Natural killer cell (primary cell): ENCODE measurements at regions not wholly inside any gene's neighbourhood (a gene's known extent, or its start where the extent isn't known, plus 50 kb on each side); places are given as distances from the start of the nearest gene placed in this dataset.

Experiments used
- ATAC-seq, 3 donors: fragments of 150-1000 bp in 2 of 3; fragments of 200-7000 bp in 1 of 3; cut with Tn5 transposase; 1 replicate in 1 of 3; 2 replicates in 2 of 3; pipeline ENCODE4 v1.10.0; 2021; ENCODE audit warnings: mild to moderate bottlenecking in 2 of 3, moderate library complexity in 2 of 3
- DNase-seq, 2 donors: peaks; one replicate each; pipeline versions ENCODE4 v3.0.0 to v3.0.0-alpha.2; 2013 to 2021; ENCODE audit warnings: mixed read lengths in 1 of 2
- H3K27ac ChIP-seq: one replicate; pipeline ENCODE4 v1.5.1; 2013; ENCODE audit warnings: mild to moderate bottlenecking, low read length
- H3K27me3 ChIP-seq: one replicate; pipeline ENCODE4 v1.6.1; 2013; ENCODE audit warnings: low read length; ENCODE audit not compliant: control insufficient read depth, insufficient read depth
- H3K36me3 ChIP-seq: one replicate; pipeline ENCODE4 v1.6.1; 2013; ENCODE audit warnings: low read length; ENCODE audit not compliant: control insufficient read depth, insufficient read depth
- H3K4me1 ChIP-seq: one replicate; pipeline ENCODE4 v1.6.1; 2013; ENCODE audit warnings: low read length; ENCODE audit not compliant: control insufficient read depth, insufficient read depth
- H3K4me3 ChIP-seq: one replicate; pipeline ENCODE4 v1.5.1; 2013; ENCODE audit warnings: low read length
- H3K9me3 ChIP-seq: one replicate; pipeline ENCODE4 v1.6.1; 2013; ENCODE audit warnings: low read length; ENCODE audit not compliant: control insufficient read depth, insufficient read depth
- H3K27ac Mint-ChIP-seq, 2 donors: one replicate each; pipeline ENCODE4 v1.8.0; 2022; ENCODE audit warnings: mild to moderate bottlenecking in 2 of 2, mixed read lengths in 2 of 2, moderate library complexity in 1 of 2
- H3K27me3 Mint-ChIP-seq, 2 donors: one replicate each; pipeline ENCODE4 v1.8.0; 2022; ENCODE audit warnings: low read depth in 2 of 2, mixed read lengths in 2 of 2
- H3K36me3 Mint-ChIP-seq: one replicate; pipeline ENCODE4 v1.8.0; 2022; ENCODE audit warnings: mixed read lengths
- H3K4me1 Mint-ChIP-seq, 2 donors: one replicate each; pipeline ENCODE4 v1.8.0; 2022; ENCODE audit warnings: mixed read lengths in 2 of 2
- H3K4me3 Mint-ChIP-seq: one replicate; pipeline ENCODE4 v1.8.0; 2022; ENCODE audit warnings: mild to moderate bottlenecking, moderate library complexity, mixed read lengths
- H3K9me3 Mint-ChIP-seq, 2 donors: one replicate each; pipeline ENCODE4 v1.8.0; 2022; ENCODE audit warnings: mixed read lengths in 2 of 2
- WGBS: methylation state at CpG from one replicate; pipeline ENCODE4 v1.1.7; 2013; ENCODE audit warnings: missing lambda C conversion rate; ENCODE audit not compliant: insufficient coverage; 5-methylcytosine and 5-hydroxymethylcytosine counted together
- intact Hi-C: fragments of 100-400 bp; cut with micrococcal nuclease; formaldehyde crosslinking; loops from one replicate; pipeline ENCODE4 v1.14.2; 2022
- TF ChIP-seq, protein P1 (sequence below): fragments of 200-600 bp; IDR thresholded peaks from one replicate; pipeline ENCODE4 v1.8.0; 2022; ENCODE audit warnings: antibody characterized with exemption

DNA sequence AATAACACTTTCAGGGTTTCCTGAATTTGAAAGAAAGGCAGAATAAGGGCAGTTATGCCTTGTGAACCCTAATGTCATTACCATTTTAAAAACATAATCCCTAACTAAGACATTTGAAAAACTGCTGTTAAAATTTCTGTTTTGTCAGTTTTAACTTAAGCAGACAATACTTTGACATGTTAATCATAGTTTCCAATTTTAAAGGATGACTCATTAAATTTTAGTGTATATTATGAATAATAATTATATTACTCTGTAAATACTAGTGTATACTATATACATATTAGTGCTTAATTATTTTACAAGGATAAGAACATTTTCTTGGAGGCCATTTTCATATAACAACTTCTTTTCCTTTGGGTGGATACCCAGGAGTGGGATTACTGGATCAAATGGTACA is 553.1 kb upstream of the BCHE start:
- H3K9me3 ChIP-seq: no peaks in the 10 kb centered on the region
- no peak overlapping the region for H3K27ac ChIP-seq
- H3K4me1 ChIP-seq: no peaks in the 10 kb centered on the region
- H3K27me3 Mint-ChIP-seq: no peaks in the 10 kb centered on the region
- H3K4me1 Mint-ChIP-seq: no peaks in the 10 kb centered on the region
- ATAC-seq: no peak
- no peak for DNase-seq
- intact Hi-C loops: no loop called here
- H3K36me3 ChIP-seq: no peaks in the 10 kb centered on the region
- H3K36me3 Mint-ChIP-seq: peaks cover 6% of the 10 kb centered on the region
- no peak overlapping the region for H3K4me3 Mint-ChIP-seq
- no peak overlapping the region for H3K27ac Mint-ChIP-seq
- peaks cover 19 to 24% of the 10 kb centered on the region in 2 donors for H3K9me3 Mint-ChIP-seq
- H3K4me3 ChIP-seq: no peak overlapping the region
- TF ChIP-seq, protein P1, sequence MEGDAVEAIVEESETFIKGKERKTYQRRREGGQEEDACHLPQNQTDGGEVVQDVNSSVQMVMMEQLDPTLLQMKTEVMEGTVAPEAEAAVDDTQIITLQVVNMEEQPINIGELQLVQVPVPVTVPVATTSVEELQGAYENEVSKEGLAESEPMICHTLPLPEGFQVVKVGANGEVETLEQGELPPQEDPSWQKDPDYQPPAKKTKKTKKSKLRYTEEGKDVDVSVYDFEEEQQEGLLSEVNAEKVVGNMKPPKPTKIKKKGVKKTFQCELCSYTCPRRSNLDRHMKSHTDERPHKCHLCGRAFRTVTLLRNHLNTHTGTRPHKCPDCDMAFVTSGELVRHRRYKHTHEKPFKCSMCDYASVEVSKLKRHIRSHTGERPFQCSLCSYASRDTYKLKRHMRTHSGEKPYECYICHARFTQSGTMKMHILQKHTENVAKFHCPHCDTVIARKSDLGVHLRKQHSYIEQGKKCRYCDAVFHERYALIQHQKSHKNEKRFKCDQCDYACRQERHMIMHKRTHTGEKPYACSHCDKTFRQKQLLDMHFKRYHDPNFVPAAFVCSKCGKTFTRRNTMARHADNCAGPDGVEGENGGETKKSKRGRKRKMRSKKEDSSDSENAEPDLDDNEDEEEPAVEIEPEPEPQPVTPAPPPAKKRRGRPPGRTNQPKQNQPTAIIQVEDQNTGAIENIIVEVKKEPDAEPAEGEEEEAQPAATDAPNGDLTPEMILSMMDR: no peak
- H3K27me3 ChIP-seq: no peaks in the 10 kb centered on the region

DNA sequence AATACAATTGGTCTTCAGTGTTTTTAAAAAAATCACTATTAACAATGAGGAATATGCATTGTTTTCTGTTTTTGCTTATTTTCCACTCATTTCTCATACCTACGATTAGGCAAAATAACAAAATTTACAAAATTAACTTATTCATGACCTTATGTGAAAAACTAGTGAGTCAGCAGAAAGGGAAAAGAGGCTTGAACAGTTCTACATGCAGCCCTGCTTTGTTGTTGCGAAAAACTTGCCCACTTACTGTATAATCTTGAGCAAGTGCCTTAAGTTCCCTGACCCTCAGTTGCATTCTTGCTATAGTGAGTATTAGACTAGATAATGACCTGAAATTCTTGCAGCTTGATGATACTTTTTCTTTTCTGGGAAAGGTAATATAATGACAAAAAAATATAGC is 551.1 kb upstream of the BCHE start:
- peaks cover 12 to 17% of the 10 kb centered on the region in 2 donors for H3K9me3 Mint-ChIP-seq
- no peak overlapping the region for H3K4me3 Mint-ChIP-seq
- 73% methylated on average over 1 of the region's 2 CpGs for WGBS
- no peak overlapping the region for H3K4me3 ChIP-seq
- no peak overlapping the region for H3K27ac Mint-ChIP-seq
- H3K27me3 Mint-ChIP-seq: no peaks in the 10 kb centered on the region
- no peak for ATAC-seq
- no peaks in the 10 kb centered on the region for H3K36me3 ChIP-seq
- H3K36me3 Mint-ChIP-seq: peaks cover 6% of the 10 kb centered on the region
- H3K4me1 ChIP-seq: no peaks in the 10 kb centered on the region
- no peak overlapping the region for H3K27ac ChIP-seq
- intact Hi-C loops: no loop called here
- no peaks in the 10 kb centered on the region for H3K9me3 ChIP-seq
- TF ChIP-seq, protein P1: no peak
- H3K27me3 ChIP-seq: no peaks in the 10 kb centered on the region
- DNase-seq: no peak
- H3K4me1 Mint-ChIP-seq: no peaks in the 10 kb centered on the region

DNA sequence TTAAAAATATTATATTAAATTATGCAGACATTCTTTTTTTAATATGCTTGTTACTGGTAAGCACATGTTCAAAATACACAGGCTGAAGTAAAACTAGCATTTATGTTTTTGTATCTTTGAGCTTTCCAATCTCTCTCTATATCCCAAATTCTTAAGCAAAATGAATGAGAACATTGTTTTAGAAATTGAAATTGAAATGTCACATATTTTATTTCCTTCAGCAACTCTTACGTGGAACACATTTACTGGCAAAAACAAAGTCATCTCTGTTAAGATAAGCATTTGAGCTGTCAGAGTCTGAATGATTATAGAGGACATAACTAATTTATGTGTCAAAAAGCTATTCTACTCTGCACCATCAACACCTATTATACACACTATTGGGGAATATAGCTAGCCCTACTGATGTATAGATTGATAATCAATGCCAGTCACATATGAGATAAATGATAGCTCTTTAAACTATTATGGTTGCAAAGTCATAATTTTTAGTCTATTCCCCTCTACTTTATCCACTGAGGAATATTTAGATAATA is 535.4 kb upstream of the BCHE start:
- WGBS: no CpG with 5 or more reads among the region's 1 CpG
- Histone ChIP-seq H3K36me3 (no peaks in the 10 kb centered on the region), H3K27ac (no peak overlapping the region), H3K9me3 (peaks cover 5% of the 10 kb centered on the region), H3K4me3 (no peak overlapping the region), H3K4me1 (no peaks in the 10 kb centered on the region), H3K27me3 (no peaks in the 10 kb centered on the region)
- no peaks in the 10 kb centered on the region for H3K27me3 Mint-ChIP-seq
- H3K27ac Mint-ChIP-seq: no peak overlapping the region
- TF ChIP-seq, protein P1: no peak
- intact Hi-C loops: no loop called here
- H3K4me3 Mint-ChIP-seq: no peak overlapping the region
- peaks cover 7% of the 10 kb centered on the region for H3K36me3 Mint-ChIP-seq
- peaks cover 15 to 29% of the 10 kb centered on the region in 2 donors for H3K9me3 Mint-ChIP-seq
- ATAC-seq (no peak), DNase-seq (no peak)
- H3K4me1 Mint-ChIP-seq: no peaks in the 10 kb centered on the region

DNA sequence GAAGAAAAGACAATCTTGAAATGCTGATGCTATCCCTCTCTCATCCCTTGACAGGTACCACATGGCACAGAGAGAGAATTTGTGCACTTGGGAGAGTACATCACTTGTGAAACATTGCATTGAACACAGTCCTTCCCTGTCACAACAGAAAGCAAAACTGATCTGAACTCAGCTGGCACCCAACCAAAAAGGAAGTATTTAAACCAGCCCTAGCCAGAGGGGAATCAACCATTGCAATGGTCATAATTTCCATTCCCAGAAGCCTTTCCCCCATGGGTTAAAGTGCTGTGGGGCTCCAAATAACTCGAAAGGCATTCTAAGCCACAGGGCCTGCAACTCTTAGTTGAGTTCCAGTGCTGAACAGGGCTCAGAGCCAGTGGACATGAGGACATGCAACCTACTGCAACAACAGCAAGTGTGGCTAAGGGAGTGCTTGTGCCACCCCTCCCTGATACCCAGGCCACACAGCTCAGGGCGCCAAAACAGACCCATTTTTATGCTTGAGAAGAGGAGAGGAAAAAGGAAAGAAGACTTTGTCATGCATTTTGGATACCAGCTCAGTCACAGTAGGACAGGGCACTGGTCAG is 530.8 kb upstream of the BCHE start:
- Mint-ChIP-seq H3K27ac (no peak overlapping the region), H3K4me1 (no peaks in the 10 kb centered on the region), H3K27me3 (no peaks in the 10 kb centered on the region), H3K4me3 (no peak overlapping the region), H3K9me3 (peaks cover 8 to 21% of the 10 kb centered on the region in 2 donors), H3K36me3 (peaks cover 7% of the 10 kb centered on the region)
- no peak overlapping the region for H3K4me3 ChIP-seq
- H3K9me3 ChIP-seq: peaks cover 5% of the 10 kb centered on the region
- H3K4me1 ChIP-seq: no peaks in the 10 kb centered on the region
- WGBS: 40% methylated on average over 2 of the region's 2 CpGs
- no peaks in the 10 kb centered on the region for H3K27me3 ChIP-seq
- ATAC-seq: no peak
- DNase-seq: no peak
- H3K36me3 ChIP-seq: no peaks in the 10 kb centered on the region
- TF ChIP-seq, protein P1: no peak
- intact Hi-C loops: no loop called here
- H3K27ac ChIP-seq: no peak overlapping the region
